Astrocyte (in vitro differentiated cells and primary cell): ENCODE measurements at regions not wholly inside any gene's neighbourhood (a gene's known extent, or its start where the extent isn't known, plus 50 kb on each side); places are given as distances from the start of the nearest gene placed in this dataset.

ENCODE experiments used
- DNase-seq: peaks from one replicate; pipeline ENCODE4 v3.0.0-alpha.2; 2010; ENCODE audit warnings: low read depth
- FAIRE-seq: peaks from 2 replicates; lab custom pipeline; 2011; peaks lifted over from hg19 to GRCh38; lab: Jason Lieb, UNC
- H2AFZ ChIP-seq: 2 replicates; pipeline ENCODE4 v1.6.0; 2012; ENCODE audit warnings: low read depth, low read length, inconsistent platforms
- H3K27ac ChIP-seq: 2 replicates; pipeline ENCODE4 v1.5.1; 2011; ENCODE audit warnings: low read depth, low read length, inconsistent platforms
- H3K27me3 ChIP-seq: 2 replicates; pipeline ENCODE4 v1.6.0; 2011; ENCODE audit warnings: low read length, inconsistent platforms; ENCODE audit not compliant: insufficient read depth
- H3K36me3 ChIP-seq: 2 replicates; pipeline ENCODE4 v1.5.1; 2011; ENCODE audit warnings: low read length, inconsistent platforms; ENCODE audit not compliant: insufficient read depth
- H3K4me1 ChIP-seq: 2 replicates; pipeline ENCODE4 v1.5.1; 2011; ENCODE audit warnings: low read length, inconsistent platforms; ENCODE audit not compliant: insufficient read depth
- H3K4me2 ChIP-seq: 2 replicates; pipeline ENCODE4 v1.6.0; 2012; ENCODE audit warnings: low read length, inconsistent platforms
- H3K4me3 ChIP-seq: 2 replicates; pipeline ENCODE4 v1.5.1; 2011; ENCODE audit warnings: low read depth, mild to moderate bottlenecking, low read length, inconsistent platforms; ENCODE audit not compliant: insufficient read depth
- H3K79me2 ChIP-seq: 2 replicates; pipeline ENCODE4 v1.6.0; 2012; ENCODE audit warnings: mild to moderate bottlenecking, low read length, inconsistent platforms; ENCODE audit not compliant: insufficient read depth
- H3K9ac ChIP-seq: 2 replicates; pipeline ENCODE4 v1.6.0; 2012; ENCODE audit warnings: mild to moderate bottlenecking, low read length, inconsistent platforms
- H3K9me3 ChIP-seq: 2 replicates; pipeline ENCODE4 v1.5.1; 2012; ENCODE audit warnings: low read depth, mild to moderate bottlenecking, low read length, inconsistent platforms; ENCODE audit not compliant: insufficient read depth
- H4K20me1 ChIP-seq: 2 replicates; pipeline ENCODE4 v1.6.0; 2012; ENCODE audit warnings: low read length, inconsistent platforms; ENCODE audit not compliant: insufficient read depth
- H3K27ac Mint-ChIP-seq: one replicate; pipeline ENCODE4 v1.8.0; 2021; ENCODE audit warnings: mild to moderate bottlenecking, mixed read lengths; ENCODE audit not compliant: unreplicated experiment
- H3K27me3 Mint-ChIP-seq: one replicate; pipeline ENCODE4 v1.8.0; 2021; ENCODE audit warnings: low read depth, mixed read lengths; ENCODE audit not compliant: unreplicated experiment
- H3K36me3 Mint-ChIP-seq: one replicate; pipeline ENCODE4 v1.8.0; 2021; ENCODE audit warnings: low read depth, mixed read lengths; ENCODE audit not compliant: unreplicated experiment
- H3K4me1 Mint-ChIP-seq: one replicate; pipeline ENCODE4 v1.8.0; 2021; ENCODE audit warnings: low read depth, mixed read lengths; ENCODE audit not compliant: unreplicated experiment
- H3K4me3 Mint-ChIP-seq: one replicate; pipeline ENCODE4 v1.8.0; 2021; ENCODE audit warnings: mild to moderate bottlenecking, moderate library complexity, mixed read lengths; ENCODE audit not compliant: unreplicated experiment
- H3K9me3 Mint-ChIP-seq: one replicate; pipeline ENCODE4 v1.8.0; 2021; ENCODE audit warnings: mild to moderate bottlenecking, mixed read lengths; ENCODE audit not compliant: unreplicated experiment
- CTCF ChIP-seq: IDR thresholded peaks from 2 replicates; pipeline ENCODE4 v1.5.1; 2011; ENCODE audit warnings: low read depth, mild to moderate bottlenecking, inconsistent platforms, low read length, moderate library complexity; ENCODE audit not compliant: insufficient read depth
- EZH2 ChIP-seq: IDR thresholded peaks from 2 replicates; pipeline ENCODE4 v1.6.1; 2012; ENCODE audit warnings: mild to moderate bottlenecking, low read length, inconsistent platforms; ENCODE audit not compliant: insufficient read depth

- Histone ChIP-seq H3K9me3 (no peaks in the 10 kb centered on the region), H4K20me1 (no peaks in the 10 kb centered on the region), H3K79me2 (no peaks in the 10 kb centered on the region), H3K4me2 (no peak overlapping the region), H3K27me3 (no peaks in the 10 kb centered on the region), H3K27ac (no peak overlapping the region), H3K9ac (no peak overlapping the region), H3K4me3 (no peak overlapping the region), H2AFZ (no peak overlapping the region), H3K4me1 (no peaks in the 10 kb centered on the region), H3K36me3 (no peaks in the 10 kb centered on the region)
- no peak overlapping the region for H3K27ac Mint-ChIP-seq
- peaks cover 2% of the 10 kb centered on the region for H3K27me3 Mint-ChIP-seq
- no peaks in the 10 kb centered on the region for H3K36me3 Mint-ChIP-seq
- FAIRE-seq (no peak), DNase-seq (no peak)
- TF ChIP-seq EZH2 = no peak
- no peak for TF ChIP-seq CTCF
- no peak overlapping the region for H3K4me3 Mint-ChIP-seq
- no peaks in the 10 kb centered on the region for H3K4me1 Mint-ChIP-seq
- H3K9me3 Mint-ChIP-seq = no peaks in the 10 kb centered on the region
Observed at GRCh38 chr6:145119081-145119480, 616.2 kb downstream of the EPM2A start.

- Mint-ChIP-seq H3K4me3 (no peak overlapping the region), H3K4me1 (no peaks in the 10 kb centered on the region), H3K27ac (no peak overlapping the region), H3K36me3 (no peaks in the 10 kb centered on the region), H3K27me3 (no peaks in the 10 kb centered on the region), H3K9me3 (no peaks in the 10 kb centered on the region)
- Histone ChIP-seq H2AFZ (no peak overlapping the region), H3K27me3 (no peaks in the 10 kb centered on the region), H3K4me3 (no peak overlapping the region), H3K79me2 (no peaks in the 10 kb centered on the region), H3K9me3 (no peaks in the 10 kb centered on the region), H3K4me2 (no peak overlapping the region), H3K27ac (no peak overlapping the region), H3K36me3 (no peaks in the 10 kb centered on the region), H3K9ac (no peak overlapping the region), H3K4me1 (no peaks in the 10 kb centered on the region), H4K20me1 (no peaks in the 10 kb centered on the region)
- TF ChIP-seq CTCF (no peak), EZH2 (no peak)
- DNase-seq = no peak
- no peak for FAIRE-seq
Observed at GRCh38 chr6:145132709-145133108, 602.6 kb downstream of the EPM2A start.

- no peaks in the 10 kb centered on the region for H3K27me3 ChIP-seq
- DNase-seq (no peak), FAIRE-seq (no peak)
- H3K36me3 ChIP-seq = no peaks in the 10 kb centered on the region
- no peak overlapping the region for H3K27ac Mint-ChIP-seq
- no peaks in the 10 kb centered on the region for H3K4me1 Mint-ChIP-seq
- no peaks in the 10 kb centered on the region for H4K20me1 ChIP-seq
- no peak overlapping the region for H3K4me3 Mint-ChIP-seq
- no peaks in the 10 kb centered on the region for H3K27me3 Mint-ChIP-seq
- no peaks in the 10 kb centered on the region for H3K79me2 ChIP-seq
- H3K36me3 Mint-ChIP-seq = no peaks in the 10 kb centered on the region
- no peak overlapping the region for H2AFZ ChIP-seq
- no peaks in the 10 kb centered on the region for H3K9me3 ChIP-seq
- no peak overlapping the region for H3K4me2 ChIP-seq
- no peak overlapping the region for H3K9ac ChIP-seq
- no peak for TF ChIP-seq EZH2
- TF ChIP-seq CTCF = no peak
- no peaks in the 10 kb centered on the region for H3K4me1 ChIP-seq
- no peak overlapping the region for H3K27ac ChIP-seq
- H3K4me3 ChIP-seq = no peak overlapping the region
- no peaks in the 10 kb centered on the region for H3K9me3 Mint-ChIP-seq
Observed at GRCh38 chr6:145135702-145136101, 599.6 kb downstream of the EPM2A start.
